H1 (cell line): ENCODE measurements at regions not wholly inside any gene's neighbourhood (a gene's known extent, or its start where the extent isn't known, plus 50 kb on each side); places are given as distances from the start of the nearest gene placed in this dataset.

ENCODE experiments used
- ASH2L ChIP-seq: fragments of 200-600, 300-600 bp; sonication (generic); IDR thresholded peaks from one replicate; pipeline ENCODE4 v1.7.1; 2017; ENCODE audit warnings: low read length
- ATF2 ChIP-seq: IDR thresholded peaks from 2 replicates; pipeline ENCODE4 v1.6.1; 2012; ENCODE audit warnings: low read length, inconsistent platforms
- FOSL1 ChIP-seq: IDR thresholded peaks from 2 replicates; pipeline ENCODE4 v1.6.1; 2011; ENCODE audit warnings: mild to moderate bottlenecking, low read depth, low read length, moderate library complexity; ENCODE audit not compliant: insufficient read depth
- ZNF274 ChIP-seq: IDR thresholded peaks from 2 replicates; pipeline ENCODE4 v1.7.0; 2012; ENCODE audit warnings: low read length, borderline replicate concordance; ENCODE audit errors: extremely low read depth

- TF ChIP-seq ATF2 = no peak
- no peak for TF ChIP-seq FOSL1
- no peak for TF ChIP-seq ASH2L
- no peak for TF ChIP-seq ZNF274
Observed at GRCh38 chr4:152054731-152055130, 293.9 kb upstream of the GATB start (continued).
